Epithelial cell of prostate (primary cell): ENCODE measurements at regions not wholly inside any gene's neighbourhood (a gene's known extent, or its start where the extent isn't known, plus 50 kb on each side); places are given as distances from the start of the nearest gene placed in this dataset.
"Not testable (repeated sequence)": the region's sequence is repeated elsewhere in the genome, so short reads cannot be mapped to it uniquely, and the experiment has no call there.

Experiments
- DNase-seq: peaks from one replicate; pipeline ENCODE4 v3.0.0-alpha.2; 2011; ENCODE audit warnings: low read depth, low spot score
- H3K27ac ChIP-seq: fragments of 450-650 bp; 2 replicates; pipeline ENCODE4 v1.5.1; 2017; ENCODE audit warnings: mild to moderate bottlenecking

- H3K27ac ChIP-seq: no peak overlapping the region
- no peak for DNase-seq
Observed at GRCh38 chr5:18736051-18736398, 1101.8 kb downstream of the TAF11L14 start.

GRCh38 chr5:18736736-18737135, 1102.5 kb downstream of the TAF11L14 start:
- not testable (repeated sequence) for H3K27ac ChIP-seq, DNase-seq

GRCh38 chr5:18740301-18740700, 1106.0 kb downstream of the TAF11L14 start:
- no peak for DNase-seq

GRCh38 chr5:18742830-18743229, 1108.6 kb downstream of the TAF11L14 start:
- H3K27ac ChIP-seq: no peak overlapping the region
- no peak for DNase-seq

More at GRCh38 chr5:18740301-18740700, 1106.0 kb downstream of the TAF11L14 start:
- H3K27ac ChIP-seq: no peak overlapping the region

DNA sequence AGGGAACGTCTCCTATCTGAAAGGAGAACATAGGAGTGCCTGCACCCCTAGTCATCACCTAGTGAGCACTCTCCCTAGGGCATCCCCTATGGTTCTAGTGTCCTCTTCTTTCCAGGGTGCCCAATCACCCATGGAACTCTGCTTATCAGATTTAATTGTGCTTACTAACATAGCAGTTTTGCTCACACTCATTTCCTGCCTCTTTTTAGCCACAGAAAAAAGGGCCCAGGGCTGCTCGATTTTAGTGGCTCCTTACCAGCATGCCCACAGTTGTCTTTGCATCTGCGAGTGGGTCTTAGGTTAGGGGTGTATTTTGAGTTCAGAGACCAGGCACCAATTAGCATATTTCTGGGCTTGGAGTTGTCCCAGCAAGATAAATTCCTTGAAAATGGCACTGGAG, 1110.2 kb downstream of the TAF11L14 start:
- DNase-seq: no peak
- no peak overlapping the region for H3K27ac ChIP-seq

- no peak for DNase-seq
- H3K27ac ChIP-seq: no peak overlapping the region
Observed at GRCh38 chr5:18745042-18745987, 1111.1 kb downstream of the TAF11L14 start.

DNA sequence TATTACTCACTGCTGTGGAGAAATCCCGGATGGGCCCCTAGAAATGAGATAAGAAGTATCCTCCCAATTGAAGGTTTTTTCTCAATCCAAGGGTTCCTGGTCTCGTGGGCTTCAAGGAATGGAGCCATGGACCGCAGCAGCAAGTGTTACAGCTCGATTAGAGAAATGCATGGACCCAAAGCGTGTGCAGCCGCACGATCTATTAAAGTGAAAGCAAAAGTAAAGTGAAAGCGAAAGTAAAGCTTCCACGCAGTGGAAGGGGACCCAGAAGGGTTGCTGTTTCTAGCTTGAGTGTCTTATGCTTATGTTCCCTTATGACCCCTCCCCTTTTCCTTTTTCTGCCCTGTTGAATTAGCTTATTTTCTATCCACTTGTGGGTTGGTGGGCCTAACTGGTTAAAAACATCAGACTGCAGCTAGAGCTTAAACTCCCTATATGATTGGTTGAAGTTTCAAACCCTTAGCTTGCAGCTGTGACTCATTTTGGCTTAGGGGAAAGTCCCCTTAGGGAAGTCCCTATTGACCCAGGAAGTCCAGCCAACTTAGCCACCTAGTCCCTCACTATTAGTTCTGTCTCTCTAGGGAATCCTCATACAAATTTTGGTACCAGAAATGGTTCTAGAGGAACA, 1111.8 kb downstream of the TAF11L14 start:
- DNase-seq: no peak
- no peak overlapping the region for H3K27ac ChIP-seq

- DNase-seq: no peak
- no peak overlapping the region for H3K27ac ChIP-seq
Observed at GRCh38 chr5:18749763-18750162, 1115.5 kb downstream of the TAF11L14 start.

DNA sequence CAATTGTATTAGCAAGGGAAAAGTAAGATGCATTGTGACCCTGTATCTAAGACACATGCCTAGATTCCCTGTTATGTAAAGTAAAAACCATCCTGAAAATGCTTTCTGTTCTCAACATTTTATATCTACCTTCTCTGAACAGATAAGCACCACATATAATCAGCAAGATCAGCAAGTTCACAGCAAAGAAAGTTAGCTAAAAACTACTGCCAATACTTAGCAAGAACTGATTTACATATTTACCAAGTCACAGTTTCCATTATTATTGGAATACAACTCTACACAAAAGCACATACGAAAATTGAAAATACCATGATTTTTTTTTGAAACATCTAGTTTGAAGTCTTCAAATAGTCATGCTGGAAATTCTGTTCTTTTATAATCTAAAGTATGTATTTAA, 1118.1 kb downstream of the TAF11L14 start:
- DNase-seq: no peak
- H3K27ac ChIP-seq: no peak overlapping the region

DNA sequence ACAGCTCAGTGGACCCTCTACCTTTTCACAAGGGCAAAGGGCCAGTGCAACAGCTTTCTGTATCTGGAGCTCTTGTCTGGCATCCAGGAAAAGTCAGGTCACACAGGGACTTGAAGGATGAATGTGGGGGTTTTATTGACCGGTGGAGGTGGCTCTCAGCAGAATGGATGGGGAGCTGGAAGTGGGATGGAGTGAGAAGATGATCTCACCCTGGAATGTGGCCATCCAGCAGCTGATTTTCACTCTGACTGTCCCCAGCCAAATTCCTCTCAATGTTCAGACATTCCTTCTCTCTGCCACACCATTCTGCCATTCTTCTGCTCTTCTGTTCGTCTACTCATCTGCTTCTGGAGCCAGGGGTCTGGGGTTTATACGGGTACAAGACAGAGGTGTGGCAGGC, 1119.9 kb downstream of the TAF11L14 start:
- no peak overlapping the region for H3K27ac ChIP-seq
- no peak for DNase-seq

GRCh38 chr5:18761801-18762200, 1127.5 kb downstream of the TAF11L14 start:
- DNase-seq: no peak
- no peak overlapping the region for H3K27ac ChIP-seq

GRCh38 chr5:18764161-18764560, 1129.9 kb downstream of the TAF11L14 start:
- DNase-seq: no peak
- no peak overlapping the region for H3K27ac ChIP-seq

- no peak for DNase-seq
Observed at GRCh38 chr5:18765304-18765703, 1131.0 kb downstream of the TAF11L14 start.

GRCh38 chr5:18771097-18771610, 1136.9 kb downstream of the TAF11L14 start:
- DNase-seq: no peak
- H3K27ac ChIP-seq: no peak overlapping the region

More at GRCh38 chr5:18765304-18765703, 1131.0 kb downstream of the TAF11L14 start:
- H3K27ac ChIP-seq: no peak overlapping the region

DNA sequence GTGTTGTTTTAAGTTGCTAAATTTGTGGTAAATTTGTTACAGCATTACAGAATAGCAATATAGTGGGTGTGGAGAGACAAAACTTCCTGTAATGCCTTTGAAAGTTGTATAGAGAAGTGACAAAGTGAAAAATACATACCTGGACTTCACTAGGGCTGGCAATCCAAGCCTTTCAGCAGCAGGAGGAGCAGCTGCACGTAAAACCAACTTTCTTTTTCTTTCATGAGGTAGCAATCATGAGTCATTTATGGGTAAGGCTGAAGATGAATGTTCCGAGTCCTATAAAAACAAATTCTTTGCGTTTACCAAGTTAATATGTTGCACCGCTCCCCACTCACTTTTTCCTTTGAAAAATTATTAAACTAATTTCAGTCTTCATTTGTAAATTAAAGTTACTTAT, 1138.2 kb downstream of the TAF11L14 start:
- H3K27ac ChIP-seq: peak overlapping the region; percentile 17
- peak; percentile 50 for DNase-seq

DNA sequence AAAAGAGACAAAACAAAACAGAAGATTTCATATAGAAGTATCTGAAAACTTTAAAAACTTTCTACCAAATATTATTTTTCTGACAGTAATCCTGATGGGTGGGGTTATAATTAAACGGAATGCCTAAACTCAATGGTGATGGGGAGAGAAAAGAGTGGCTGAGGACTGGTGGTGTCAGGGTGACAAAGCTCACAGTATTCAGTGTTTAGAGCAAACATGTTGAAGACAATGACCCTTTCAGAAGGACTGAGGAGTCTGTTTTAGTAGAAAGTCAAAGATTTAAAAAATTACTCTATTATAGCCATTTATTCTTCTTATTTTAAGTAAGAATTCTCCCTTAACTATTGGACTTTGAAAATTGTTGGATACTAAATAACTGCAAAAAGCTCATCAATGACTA, 1144.0 kb downstream of the TAF11L14 start:
- DNase-seq: no peak
- H3K27ac ChIP-seq: no peak overlapping the region

DNA sequence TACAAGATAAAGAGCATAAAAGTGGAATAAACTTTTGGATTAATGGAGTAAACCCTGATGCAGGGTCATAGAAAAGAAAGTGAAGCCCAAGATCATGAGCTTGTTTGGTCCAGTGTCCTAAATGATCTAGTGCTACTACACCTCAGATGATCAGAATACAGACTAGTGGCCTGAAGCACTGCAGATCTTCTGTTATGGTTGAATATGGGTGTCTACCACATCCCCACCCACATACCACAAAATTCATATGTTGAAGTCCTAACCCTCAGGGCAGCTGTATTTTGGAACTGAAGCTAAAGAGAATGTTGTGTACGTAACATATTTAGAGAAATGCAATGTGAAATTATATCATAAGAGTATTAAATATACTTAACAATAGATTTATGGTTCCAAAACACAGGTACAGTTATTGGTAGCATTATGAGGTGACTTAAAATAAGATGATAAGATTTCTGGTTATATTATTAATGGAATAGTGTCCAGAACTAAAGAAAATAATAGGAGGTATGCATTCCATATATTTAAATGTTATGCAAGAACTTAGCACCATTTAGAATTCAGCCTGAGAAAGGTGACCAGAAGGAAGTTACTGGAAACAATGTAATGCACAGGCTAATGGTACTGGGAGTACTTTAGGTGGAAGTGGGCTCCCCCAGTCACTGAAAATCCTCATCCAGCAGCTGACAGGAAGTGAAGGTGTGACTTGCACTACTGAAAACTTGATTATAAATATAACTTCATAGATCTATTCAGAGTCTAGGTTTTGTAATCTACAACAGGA, 1155.1 kb downstream of the TAF11L14 start:
- no peak overlapping the region for H3K27ac ChIP-seq
- DNase-seq: no peak

- H3K27ac ChIP-seq: peak overlapping the region; percentile 48
- DNase-seq: peak; percentile 99
Observed at GRCh38 chr5:18792145-18792544, 1157.9 kb downstream of the TAF11L14 start.

DNA sequence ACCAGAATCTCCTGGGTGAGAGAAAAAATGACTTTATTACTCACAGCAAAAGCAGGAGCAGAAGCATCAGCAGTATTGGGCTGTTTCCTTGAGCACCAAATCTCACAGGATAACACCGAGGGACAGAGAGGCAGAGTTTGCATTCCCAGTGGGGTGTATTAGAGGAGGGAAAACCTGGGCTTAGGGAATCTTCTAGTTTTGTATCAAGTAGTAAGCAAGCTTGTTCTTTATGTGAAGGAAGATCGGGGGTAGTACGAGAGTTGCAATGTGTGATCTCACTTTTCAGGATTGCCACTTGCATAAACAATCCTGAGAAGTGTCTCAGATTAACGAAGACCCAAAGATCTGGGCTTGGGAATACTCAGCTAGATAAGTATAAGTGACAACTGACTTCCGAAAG, 1163.0 kb downstream of the TAF11L14 start:
- no peak overlapping the region for H3K27ac ChIP-seq
- no peak for DNase-seq

DNA sequence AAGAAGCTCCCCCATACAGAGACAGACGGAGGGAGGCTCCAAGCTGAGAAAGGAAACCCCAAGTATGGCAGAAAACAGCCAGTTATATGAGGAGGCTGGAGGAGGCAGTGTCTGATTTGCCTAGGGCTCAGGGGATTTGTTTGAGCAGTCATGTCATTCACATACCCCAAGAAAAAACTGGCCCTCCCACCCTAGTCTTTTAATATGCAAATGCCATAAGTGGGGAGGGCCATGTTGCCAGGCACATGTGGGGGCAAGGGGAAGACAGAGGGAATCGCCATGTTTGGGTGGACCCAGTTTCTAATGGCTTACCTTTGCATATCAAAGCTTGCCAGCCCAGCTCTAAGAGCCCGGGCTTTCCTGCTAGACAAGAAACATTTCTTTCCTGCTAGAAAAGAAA, 1163.8 kb downstream of the TAF11L14 start:
- H3K27ac ChIP-seq: no peak overlapping the region
- DNase-seq: no peak
